ENCODE measurements at regions not wholly inside any gene's neighbourhood (a gene's known extent, or its start where the extent isn't known, plus 50 kb on each side); places are given as distances from the start of the nearest gene placed in this dataset.

DNA sequence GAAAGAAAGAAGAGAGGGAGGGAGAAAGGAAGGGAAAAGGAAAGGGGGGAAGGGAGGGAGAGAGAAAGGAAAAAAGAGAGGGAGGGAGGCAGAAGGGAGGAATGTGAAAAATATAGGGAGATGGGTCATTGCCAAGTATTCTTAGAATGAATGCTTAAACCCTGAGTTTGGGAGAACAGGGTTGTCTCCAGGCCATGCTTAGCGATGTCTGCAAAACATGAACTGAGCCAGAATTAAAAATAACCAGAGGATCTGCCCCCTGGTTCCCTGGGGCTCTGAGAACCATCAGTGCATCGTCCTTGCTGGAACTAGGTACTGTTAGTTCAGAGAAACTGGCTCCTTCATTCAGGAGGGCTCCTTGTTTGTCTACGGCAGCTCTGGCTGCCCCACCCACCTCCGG, 170.4 kb downstream of the IRX5 start:
- no peaks in the 10 kb centered on the region for H3K27me3 ChIP-seq
- H3K36me3 ChIP-seq, result no peaks in the 10 kb centered on the region
- no peak overlapping the region for H3K4me3 ChIP-seq
- DNase-seq, result no peak
- intact Hi-C loops (cut with DNase I), result no loop called here
- TF ChIP-seq, protein P1, sequence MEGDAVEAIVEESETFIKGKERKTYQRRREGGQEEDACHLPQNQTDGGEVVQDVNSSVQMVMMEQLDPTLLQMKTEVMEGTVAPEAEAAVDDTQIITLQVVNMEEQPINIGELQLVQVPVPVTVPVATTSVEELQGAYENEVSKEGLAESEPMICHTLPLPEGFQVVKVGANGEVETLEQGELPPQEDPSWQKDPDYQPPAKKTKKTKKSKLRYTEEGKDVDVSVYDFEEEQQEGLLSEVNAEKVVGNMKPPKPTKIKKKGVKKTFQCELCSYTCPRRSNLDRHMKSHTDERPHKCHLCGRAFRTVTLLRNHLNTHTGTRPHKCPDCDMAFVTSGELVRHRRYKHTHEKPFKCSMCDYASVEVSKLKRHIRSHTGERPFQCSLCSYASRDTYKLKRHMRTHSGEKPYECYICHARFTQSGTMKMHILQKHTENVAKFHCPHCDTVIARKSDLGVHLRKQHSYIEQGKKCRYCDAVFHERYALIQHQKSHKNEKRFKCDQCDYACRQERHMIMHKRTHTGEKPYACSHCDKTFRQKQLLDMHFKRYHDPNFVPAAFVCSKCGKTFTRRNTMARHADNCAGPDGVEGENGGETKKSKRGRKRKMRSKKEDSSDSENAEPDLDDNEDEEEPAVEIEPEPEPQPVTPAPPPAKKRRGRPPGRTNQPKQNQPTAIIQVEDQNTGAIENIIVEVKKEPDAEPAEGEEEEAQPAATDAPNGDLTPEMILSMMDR (IDR thresholded peaks at IDR 0.05), result no peak
- H3K4me1 ChIP-seq, result no peaks in the 10 kb centered on the region
- no peak overlapping the region for H3K27ac ChIP-seq
- no peaks in the 10 kb centered on the region for H3K9me3 ChIP-seq
- no peak overlapping the region for H3K9ac ChIP-seq (ENCODE audit: low read depth in 2 of 2, low read length in 2 of 2)

DNA sequence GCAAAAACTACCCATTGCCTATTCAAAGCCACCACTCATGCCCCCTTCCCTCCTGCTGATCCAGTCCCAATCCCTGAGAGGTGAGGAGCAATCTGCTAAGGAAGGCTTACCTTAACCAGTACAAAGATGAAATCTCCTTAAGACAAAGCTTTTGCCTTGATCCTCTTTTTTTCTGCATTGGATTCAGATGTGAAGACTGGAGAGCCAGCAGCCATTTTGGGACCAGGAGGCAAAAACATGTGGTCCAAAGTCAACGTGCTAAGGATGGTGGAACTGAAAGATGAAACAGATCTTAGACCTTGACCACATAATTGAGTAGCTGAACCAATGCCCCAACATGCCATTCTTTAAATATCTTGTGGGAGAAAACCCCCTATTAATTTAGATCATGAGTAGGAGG, 171.4 kb downstream of the IRX5 start:
- Histone ChIP-seq H3K4me3 (no peak overlapping the region), H3K36me3 (no peaks in the 10 kb centered on the region), H3K9me3 (no peaks in the 10 kb centered on the region), H3K27ac (no peak overlapping the region), H3K4me1 (no peaks in the 10 kb centered on the region), H3K27me3 (no peaks in the 10 kb centered on the region), H3K9ac (ENCODE audit: low read depth in 2 of 2, low read length in 2 of 2) (no peak overlapping the region)
- DNase-seq, result no peak
- TF ChIP-seq, protein P1 (IDR thresholded peaks at IDR 0.05), result no peak
- intact Hi-C loops (cut with DNase I), result no loop called here

DNA sequence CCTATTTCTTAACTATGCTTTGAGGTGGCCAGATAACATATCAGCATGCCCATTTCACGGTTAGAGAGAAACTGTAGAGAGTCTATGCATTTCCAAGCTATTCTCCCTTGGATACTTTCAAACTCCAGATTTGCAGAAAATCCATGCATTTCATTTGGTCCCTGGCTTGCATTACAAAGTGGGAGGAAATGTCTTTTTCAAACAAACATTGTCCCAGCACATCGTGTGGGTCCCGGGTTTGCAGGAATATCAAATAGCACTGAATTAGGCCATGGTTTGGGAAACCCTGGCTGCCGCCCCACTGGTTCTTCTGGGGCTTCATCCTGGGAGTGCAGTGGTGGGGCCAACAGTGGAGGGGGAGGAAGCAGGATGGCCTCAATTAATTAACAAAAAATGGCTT, 171.9 kb downstream of the IRX5 start:
- no peaks in the 10 kb centered on the region for H3K27me3 ChIP-seq
- H3K36me3 ChIP-seq, result no peaks in the 10 kb centered on the region
- no peak overlapping the region for H3K27ac ChIP-seq
- no peaks in the 10 kb centered on the region for H3K4me1 ChIP-seq
- TF ChIP-seq, protein P1 (IDR thresholded peaks at IDR 0.05), result no peak
- no peaks in the 10 kb centered on the region for H3K9me3 ChIP-seq
- H3K4me3 ChIP-seq, result no peak overlapping the region
- intact Hi-C loops (cut with DNase I), result no loop called here
- no peak overlapping the region for H3K9ac ChIP-seq (ENCODE audit: low read depth in 2 of 2, low read length in 2 of 2)
- DNase-seq, result no peak

DNA sequence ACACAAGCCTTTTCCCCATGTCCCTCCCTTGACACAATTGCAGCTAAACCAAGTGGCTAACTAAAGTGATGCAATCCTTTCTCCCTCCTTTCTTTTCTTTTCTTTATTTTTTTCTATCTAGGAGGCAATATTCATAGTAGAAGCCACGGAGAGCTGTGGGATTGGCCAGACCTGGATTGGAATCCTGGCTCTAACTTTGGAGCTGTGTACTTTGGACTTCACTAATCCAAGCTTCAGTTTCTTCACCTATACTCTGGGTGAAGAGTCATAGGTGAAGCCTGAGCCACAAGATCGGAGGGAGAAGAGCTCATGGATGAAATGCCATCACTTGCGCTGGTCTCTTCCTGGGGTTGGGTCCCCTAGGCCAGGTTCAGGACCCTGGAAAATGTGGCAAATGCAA, 177.2 kb downstream of the IRX5 start:
- Histone ChIP-seq H3K27ac (no peak overlapping the region), H3K36me3 (no peaks in the 10 kb centered on the region), H3K9ac (ENCODE audit: low read depth in 2 of 2, low read length in 2 of 2) (no peak overlapping the region), H3K9me3 (no peaks in the 10 kb centered on the region), H3K4me1 (no peaks in the 10 kb centered on the region), H3K27me3 (no peaks in the 10 kb centered on the region), H3K4me3 (no peak overlapping the region)
- no peak for DNase-seq
- TF ChIP-seq, protein P1 (IDR thresholded peaks at IDR 0.05), result no peak
- intact Hi-C loops (cut with DNase I), result no loop called here

DNA sequence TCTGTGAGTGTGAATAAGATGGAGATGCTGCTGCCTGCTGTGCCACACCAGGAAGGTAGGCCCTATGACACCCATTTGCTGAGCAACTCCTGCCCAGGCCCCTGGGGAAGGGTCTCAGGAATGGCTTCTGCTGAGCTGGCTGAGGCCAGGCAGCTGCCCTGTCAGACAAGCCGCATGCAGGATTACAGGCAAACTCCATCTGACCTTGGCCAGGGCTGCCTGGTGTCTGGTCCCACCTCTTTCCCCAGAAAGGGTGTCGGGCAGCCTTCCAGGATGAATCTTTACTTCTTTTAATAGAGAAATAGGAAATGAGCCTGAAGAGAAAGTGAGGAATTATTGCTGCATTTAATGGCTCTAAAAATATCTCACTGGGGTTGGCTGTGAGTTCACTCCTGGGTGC, 182.5 kb downstream of the IRX5 start:
- no peak for DNase-seq
- no peaks in the 10 kb centered on the region for H3K27me3 ChIP-seq
- intact Hi-C loops (cut with DNase I), result no loop called here
- H3K4me1 ChIP-seq, result no peaks in the 10 kb centered on the region
- TF ChIP-seq, protein P1 (IDR thresholded peaks at IDR 0.05), result no peak
- H3K36me3 ChIP-seq, result no peaks in the 10 kb centered on the region
- no peak overlapping the region for H3K4me3 ChIP-seq
- H3K27ac ChIP-seq, result no peak overlapping the region
- H3K9ac ChIP-seq (ENCODE audit: low read depth in 2 of 2, low read length in 2 of 2), result no peak overlapping the region
- no peaks in the 10 kb centered on the region for H3K9me3 ChIP-seq

DNA sequence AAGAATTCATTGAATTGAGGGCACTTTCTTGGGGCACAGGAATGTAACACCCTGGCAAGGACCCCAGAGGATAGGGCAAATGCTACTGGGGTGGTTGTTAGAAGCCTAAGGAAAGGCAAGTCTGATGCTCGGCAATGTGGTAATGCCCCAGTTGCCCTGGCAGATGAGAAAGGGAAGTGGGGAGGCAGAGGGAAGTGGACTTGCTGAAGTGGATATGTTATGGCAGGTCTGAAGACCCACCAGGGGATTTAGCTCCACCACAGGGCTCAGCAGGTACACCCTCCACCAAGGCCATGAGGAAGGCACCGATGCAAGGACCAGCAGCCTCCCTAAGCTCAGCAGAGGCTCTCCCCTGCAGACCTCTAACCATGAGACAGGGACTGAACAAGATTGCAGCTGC, 184.8 kb downstream of the IRX5 start:
- H3K27ac ChIP-seq, result no peak overlapping the region
- no peaks in the 10 kb centered on the region for H3K27me3 ChIP-seq
- intact Hi-C loops (cut with DNase I), result no loop called here
- H3K9me3 ChIP-seq, result no peaks in the 10 kb centered on the region
- TF ChIP-seq, protein P1 (IDR thresholded peaks at IDR 0.05), result no peak
- no peak overlapping the region for H3K9ac ChIP-seq (ENCODE audit: low read depth in 2 of 2, low read length in 2 of 2)
- no peak overlapping the region for H3K4me3 ChIP-seq
- H3K36me3 ChIP-seq, result no peaks in the 10 kb centered on the region
- no peaks in the 10 kb centered on the region for H3K4me1 ChIP-seq
- no peak for DNase-seq
